ENCODE measurements at regions not wholly inside any gene's neighbourhood (a gene's known extent, or its start where the extent isn't known, plus 50 kb on each side); places are given as distances from the start of the nearest gene placed in this dataset.

GRCh38 chr15:99454107-99454809 is 111.5 kb upstream of the MEF2A start:
- no peak for TF ChIP-seq EGR1 (IDR thresholded peaks at IDR 0.05)
- TF ChIP-seq RAD21 (IDR thresholded peaks at IDR 0.05; ENCODE audit: low read depth), result no peak
- no peak for TF ChIP-seq FOXM1 (IDR thresholded peaks at IDR 0.05; ENCODE audit: borderline replicate concordance, low read depth)
- TF ChIP-seq YY1 (IDR thresholded peaks at IDR 0.05; ENCODE audit: low read depth), result no peak
- TF ChIP-seq CEBPB (IDR thresholded peaks at IDR 0.05), result no peak
- TF ChIP-seq USF1 (IDR thresholded peaks at IDR 0.05), result no peak

All from Ishikawa (cell line).